WERI-Rb-1 (cell line): ENCODE measurements at regions not wholly inside any gene's neighbourhood (a gene's known extent, or its start where the extent isn't known, plus 50 kb on each side); places are given as distances from the start of the nearest gene placed in this dataset.

Experiments
- DNase-seq: peaks from one replicate; pipeline ENCODE4 v3.0.0-alpha.2; 2020
- H3K27ac ChIP-seq: fragments of 250-450 bp; sonication (Bioruptor Pico); 2 replicates; pipeline ENCODE4 v1.5.1; 2020; ENCODE audit warnings: mild to moderate bottlenecking, moderate library complexity
- H3K27me3 ChIP-seq: fragments of 250-450 bp; sonication (Bioruptor Pico); 2 replicates; pipeline ENCODE4 v1.5.1; 2021; ENCODE audit warnings: mild to moderate bottlenecking, low read depth, moderate library complexity; ENCODE audit not compliant: insufficient read depth, severe bottlenecking
- H3K36me3 ChIP-seq: fragments of 250-450 bp; sonication (Bioruptor Pico); 2 replicates; pipeline ENCODE4 v1.5.1; 2020; ENCODE audit warnings: mild to moderate bottlenecking, moderate library complexity
- H3K4me3 ChIP-seq: 2 replicates; pipeline ENCODE4 v1.5.1; 2011; ENCODE audit warnings: low read depth, mild to moderate bottlenecking, control low read depth, low read length
- H3K9me3 ChIP-seq: fragments of 250-450 bp; sonication (Bioruptor Pico); 2 replicates; pipeline ENCODE4 v1.5.1; 2021; ENCODE audit warnings: mild to moderate bottlenecking, moderate library complexity; ENCODE audit not compliant: severe bottlenecking
- CTCF ChIP-seq: IDR thresholded peaks from 2 replicates; pipeline ENCODE4 v1.5.1; 2011; ENCODE audit warnings: low read depth, mild to moderate bottlenecking, control low read depth, inconsistent platforms, low read length

- DNase-seq: no peak
- Histone ChIP-seq H3K27ac (no peak overlapping the region), H3K36me3 (no peaks in the 10 kb centered on the region), H3K4me3 (no peak overlapping the region), H3K9me3 (no peaks in the 10 kb centered on the region), H3K27me3 (no peaks in the 10 kb centered on the region)
- TF ChIP-seq CTCF: no peak
Observed at GRCh38 chr12:92029136-92029535, 116.5 kb downstream of the BTG1 start.

GRCh38 chr12:92028441-92028709 lies 117.3 kb downstream of the BTG1 start:
- TF ChIP-seq CTCF: no peak
- Histone ChIP-seq H3K4me3 (no peak overlapping the region), H3K36me3 (no peaks in the 10 kb centered on the region), H3K27me3 (no peaks in the 10 kb centered on the region), H3K27ac (no peak overlapping the region), H3K9me3 (no peaks in the 10 kb centered on the region)
- DNase-seq: no peak

DNA sequence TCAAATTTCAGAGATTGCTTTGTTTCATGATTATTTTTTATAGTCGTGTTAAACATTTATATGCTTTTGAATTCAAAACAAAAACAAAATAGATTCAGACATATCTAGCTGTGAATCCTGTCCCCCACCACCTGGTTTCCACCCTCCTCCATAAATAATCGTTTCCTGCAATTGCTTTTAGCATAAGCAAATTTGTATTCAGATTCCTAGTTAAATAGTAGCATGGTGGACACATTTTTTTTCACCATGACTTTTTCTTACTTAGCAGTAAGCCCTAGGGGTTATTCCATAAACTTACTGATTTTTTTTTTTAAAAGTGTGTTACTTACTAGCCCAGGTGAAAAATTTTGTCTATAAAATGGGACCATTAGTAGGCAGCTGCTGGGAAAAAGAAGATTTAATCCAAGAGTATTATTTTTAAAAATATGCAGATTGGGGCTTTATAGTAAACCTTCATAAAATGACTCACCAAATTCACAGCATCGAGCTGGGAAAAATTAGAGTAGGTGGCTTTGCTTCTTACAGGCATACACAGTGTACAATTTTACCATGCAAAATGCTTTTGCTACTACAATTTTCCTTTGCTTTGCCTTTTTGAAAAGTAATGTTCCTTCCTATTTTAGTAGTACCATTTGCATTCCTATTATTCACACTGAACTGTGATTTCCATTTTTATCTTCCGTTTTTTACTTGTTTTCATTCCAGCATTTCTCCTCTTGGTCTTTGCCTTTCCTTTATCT lies 117.8 kb downstream of the BTG1 start:
- Histone ChIP-seq H3K9me3 (no peaks in the 10 kb centered on the region), H3K4me3 (no peak overlapping the region), H3K27me3 (no peaks in the 10 kb centered on the region), H3K36me3 (no peaks in the 10 kb centered on the region), H3K27ac (no peak overlapping the region)
- DNase-seq: no peak
- no peak for TF ChIP-seq CTCF

GRCh38 chr12:92027243-92027642 lies 118.4 kb downstream of the BTG1 start:
- no peaks in the 10 kb centered on the region for H3K27me3 ChIP-seq
- no peak overlapping the region for H3K27ac ChIP-seq
- no peak for TF ChIP-seq CTCF
- no peaks in the 10 kb centered on the region for H3K9me3 ChIP-seq
- DNase-seq: no peak
- no peaks in the 10 kb centered on the region for H3K36me3 ChIP-seq
- no peak overlapping the region for H3K4me3 ChIP-seq

- no peaks in the 10 kb centered on the region for H3K36me3 ChIP-seq
- DNase-seq: no peak
- no peak for TF ChIP-seq CTCF
Observed at GRCh38 chr12:92025462-92026207, 120.0 kb downstream of the BTG1 start.

DNA sequence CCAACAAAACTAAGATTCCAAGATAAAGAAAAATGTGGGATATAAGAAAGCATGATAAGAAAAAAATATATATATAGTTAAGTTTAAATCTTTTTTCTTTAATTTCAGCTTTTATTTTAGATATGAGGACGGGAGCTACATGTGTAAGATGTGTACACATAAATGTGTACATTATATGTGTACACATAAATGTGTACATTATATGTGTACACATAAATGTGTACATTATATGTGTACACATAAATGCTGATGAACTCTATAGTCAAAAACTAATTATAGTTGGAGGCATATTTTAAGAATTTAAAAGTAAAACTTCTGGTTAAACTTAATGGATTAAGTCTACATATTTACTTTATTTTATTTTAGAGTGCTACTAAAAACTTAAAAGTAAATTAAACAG lies 123.6 kb downstream of the BTG1 start:
- H3K27me3 ChIP-seq: no peaks in the 10 kb centered on the region
- no peak for DNase-seq
- no peak for TF ChIP-seq CTCF
- H3K4me3 ChIP-seq: no peak overlapping the region
- H3K27ac ChIP-seq: no peak overlapping the region
- no peaks in the 10 kb centered on the region for H3K9me3 ChIP-seq
- H3K36me3 ChIP-seq: no peaks in the 10 kb centered on the region

More at GRCh38 chr12:92025462-92026207, 120.0 kb downstream of the BTG1 start:
- no peaks in the 10 kb centered on the region for H3K27me3 ChIP-seq
- no peaks in the 10 kb centered on the region for H3K9me3 ChIP-seq
- H3K4me3 ChIP-seq: no peak overlapping the region
- no peak overlapping the region for H3K27ac ChIP-seq
